K562 (cell line): ENCODE measurements at regions not wholly inside any gene's neighbourhood (a gene's known extent, or its start where the extent isn't known, plus 50 kb on each side); places are given as distances from the start of the nearest gene placed in this dataset.

ENCODE experiments used
- BCL6 ChIP-seq: fragments of 250-450 bp; sonication (Bioruptor Pico); IDR thresholded peaks from 2 replicates; pipeline ENCODE4 v1.4.0; 2020
- HES1 ChIP-seq: fragments of 450-650 bp; IDR thresholded peaks from 2 replicates; pipeline ENCODE4 v1.6.1; 2016; ENCODE audit warnings: low read depth, mild to moderate bottlenecking, moderate library complexity
- LEF1 ChIP-seq: fragments of 450-650 bp; IDR thresholded peaks from 2 replicates; pipeline ENCODE4 v1.6.1; 2016; ENCODE audit warnings: mild to moderate bottlenecking
- NR2C1 ChIP-seq, 2 experiments: fragments of 450-650 bp; IDR thresholded peaks; 2 replicates each; pipeline ENCODE4 v1.6.1; 2017; ENCODE audit warnings: mild to moderate bottlenecking in 2 of 2, antibody characterized with exemption in 1 of 2, inconsistent platforms in 1 of 2, missing compliant biosample characterization in 1 of 2, missing genetic modification characterization in 1 of 2
- POLR2B ChIP-seq: fragments of 450-650 bp; IDR thresholded peaks from 2 replicates; pipeline ENCODE4 v1.6.1; 2018; ENCODE audit warnings: low read depth; ENCODE audit not compliant: partially characterized antibody
- SMAD4 ChIP-seq: fragments of 250-450 bp; sonication (Bioruptor Pico); conservative IDR thresholded peaks from 2 replicates; pipeline ENCODE4 v1.8.0; 2021; ENCODE audit warnings: inconsistent platforms, mild to moderate bottlenecking, moderate library complexity
- SPI1 ChIP-seq: IDR thresholded peaks from 2 replicates; pipeline ENCODE4 v1.6.1; 2011; ENCODE audit warnings: low read depth, low read length, control low read depth, borderline replicate concordance
- XRCC4 ChIP-seq: IDR thresholded peaks from one replicate; pipeline ENCODE4 v1.6.1; 2011; ENCODE audit not compliant: insufficient read depth, insufficient read length; ENCODE audit errors: extremely low read depth
- ZNF143 ChIP-seq: sonication (generic); formaldehyde crosslinking; IDR thresholded peaks from 2 replicates; pipeline ENCODE4 v1.9.0; 2022; ENCODE audit warnings: mild to moderate bottlenecking, missing genetic modification reagents
- TF ChIP-seq, protein P1 (sequence below), 3 experiments: fragments of 200-800 bp in 1 of 3; sonication (Bioruptor generic) in 1 of 3; sonication (generic) in 1 of 3; formaldehyde crosslinking in 1 of 3; IDR thresholded peaks; 2 replicates each; pipeline versions ENCODE4 v1.6.1 to v1.8.0; 2016 to 2022; ENCODE audit warnings: mild to moderate bottlenecking in 2 of 3, missing compliant biosample characterization in 2 of 3, missing genetic modification characterization in 2 of 3, missing genetic modification reagents in 1 of 3
- TF ChIP-seq, protein P2 (sequence below), 2 experiments: fragments of 450-650 bp in 1 of 2; sonication (generic) in 1 of 2; formaldehyde crosslinking in 1 of 2; IDR thresholded peaks in 1 of 2; conservative IDR thresholded peaks in 1 of 2; 2 replicates each; pipeline versions ENCODE4 v1.6.1 to v1.8.1; 2016 to 2023; ENCODE audit warnings: mild to moderate bottlenecking in 2 of 2, moderate library complexity in 2 of 2, inconsistent platforms in 1 of 2, missing genetic modification reagents in 1 of 2
- TF ChIP-seq, protein P3 (sequence below): fragments of 450-650 bp; formaldehyde crosslinking; IDR thresholded peaks from 2 replicates; pipeline ENCODE4 v1.4.0; 2020; ENCODE audit warnings: mild to moderate bottlenecking, mixed read lengths
- TF ChIP-seq, protein P4 (sequence below): fragments of 450-650 bp; IDR thresholded peaks from 2 replicates; pipeline ENCODE4 v1.6.1; 2016; ENCODE audit warnings: missing biosample characterization, missing genetic modification characterization
- TF ChIP-seq, protein P5 (sequence below): fragments of 150-350 bp; IDR thresholded peaks from 2 replicates; pipeline ENCODE4 v1.6.1; 2014; ENCODE audit warnings: low read depth, mild to moderate bottlenecking, low read length, borderline replicate concordance
- TF ChIP-seq, protein P6 (sequence below): IDR thresholded peaks from 2 replicates; pipeline ENCODE4 v1.6.1; 2011; ENCODE audit warnings: borderline replicate concordance, low read depth, mild to moderate bottlenecking, moderate library complexity, low read length; ENCODE audit not compliant: insufficient read depth, poor library complexity, severe bottlenecking

DNA sequence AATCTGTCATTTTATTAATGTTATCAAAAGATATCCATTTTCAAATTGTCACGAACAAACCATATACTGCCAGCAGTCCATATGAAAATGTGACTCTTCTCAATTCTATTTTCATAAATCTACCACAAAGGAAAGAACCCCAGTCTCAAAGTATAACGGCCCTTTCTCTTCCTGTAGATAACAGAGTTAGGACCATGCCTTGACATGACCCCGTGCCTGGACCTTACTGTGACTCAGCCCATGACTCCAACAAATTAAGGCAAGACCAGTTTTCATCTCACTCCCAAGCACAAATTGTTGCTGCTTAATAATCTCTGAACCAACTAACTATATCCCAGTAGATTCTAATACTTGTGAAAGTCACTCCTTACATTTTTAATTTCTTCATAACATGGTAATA lies 124.4 kb upstream of the NFIA start (continued):
- TF ChIP-seq, protein P1, sequence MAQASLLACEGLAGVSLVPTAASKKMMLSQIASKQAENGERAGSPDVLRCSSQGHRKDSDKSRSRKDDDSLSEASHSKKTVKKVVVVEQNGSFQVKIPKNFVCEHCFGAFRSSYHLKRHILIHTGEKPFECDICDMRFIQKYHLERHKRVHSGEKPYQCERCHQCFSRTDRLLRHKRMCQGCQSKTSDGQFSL (CRISPR knock-in tag; IDR thresholded peaks at IDR 0.05): no peak
- TF ChIP-seq, protein P1 (tag; IDR thresholded peaks at IDR 0.05): no peak
- TF ChIP-seq NR2C1 (IDR thresholded peaks at IDR 0.05): peak; percentile 41; the same call in 1 of the 2 replicates
- TF ChIP-seq NR2C1 (tag; IDR thresholded peaks at IDR 0.05): peak; percentile 65; the same call in 1 of the 2 replicates
- TF ChIP-seq ZNF143: no peak
- peak; percentile 49; the same call in 1 of the 2 replicates for TF ChIP-seq LEF1
- TF ChIP-seq POLR2B: no peak
- TF ChIP-seq, protein P2, sequence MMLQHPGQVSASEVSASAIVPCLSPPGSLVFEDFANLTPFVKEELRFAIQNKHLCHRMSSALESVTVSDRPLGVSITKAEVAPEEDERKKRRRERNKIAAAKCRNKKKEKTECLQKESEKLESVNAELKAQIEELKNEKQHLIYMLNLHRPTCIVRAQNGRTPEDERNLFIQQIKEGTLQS (IDR thresholded peaks at IDR 0.05): peak; percentile 63; the same call in 1 of the 2 replicates
- TF ChIP-seq, protein P2 (CRISPR knock-in tag; conservative IDR thresholded peaks at IDR 0.05): no peak
- TF ChIP-seq, protein P3, sequence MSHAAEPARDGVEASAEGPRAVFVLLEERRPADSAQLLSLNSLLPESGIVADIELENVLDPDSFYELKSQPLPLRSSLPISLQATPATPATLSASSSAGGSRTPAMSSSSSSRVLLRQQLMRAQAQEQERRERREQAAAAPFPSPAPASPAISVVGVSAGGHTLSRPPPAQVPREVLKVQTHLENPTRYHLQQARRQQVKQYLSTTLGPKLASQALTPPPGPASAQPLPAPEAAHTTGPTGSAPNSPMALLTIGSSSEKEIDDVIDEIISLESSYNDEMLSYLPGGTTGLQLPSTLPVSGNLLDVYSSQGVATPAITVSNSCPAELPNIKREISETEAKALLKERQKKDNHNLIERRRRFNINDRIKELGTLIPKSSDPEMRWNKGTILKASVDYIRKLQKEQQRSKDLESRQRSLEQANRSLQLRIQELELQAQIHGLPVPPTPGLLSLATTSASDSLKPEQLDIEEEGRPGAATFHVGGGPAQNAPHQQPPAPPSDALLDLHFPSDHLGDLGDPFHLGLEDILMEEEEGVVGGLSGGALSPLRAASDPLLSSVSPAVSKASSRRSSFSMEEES: no peak
- TF ChIP-seq, protein P4, sequence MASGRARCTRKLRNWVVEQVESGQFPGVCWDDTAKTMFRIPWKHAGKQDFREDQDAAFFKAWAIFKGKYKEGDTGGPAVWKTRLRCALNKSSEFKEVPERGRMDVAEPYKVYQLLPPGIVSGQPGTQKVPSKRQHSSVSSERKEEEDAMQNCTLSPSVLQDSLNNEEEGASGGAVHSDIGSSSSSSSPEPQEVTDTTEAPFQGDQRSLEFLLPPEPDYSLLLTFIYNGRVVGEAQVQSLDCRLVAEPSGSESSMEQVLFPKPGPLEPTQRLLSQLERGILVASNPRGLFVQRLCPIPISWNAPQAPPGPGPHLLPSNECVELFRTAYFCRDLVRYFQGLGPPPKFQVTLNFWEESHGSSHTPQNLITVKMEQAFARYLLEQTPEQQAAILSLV (tag): no peak
- TF ChIP-seq, protein P5, sequence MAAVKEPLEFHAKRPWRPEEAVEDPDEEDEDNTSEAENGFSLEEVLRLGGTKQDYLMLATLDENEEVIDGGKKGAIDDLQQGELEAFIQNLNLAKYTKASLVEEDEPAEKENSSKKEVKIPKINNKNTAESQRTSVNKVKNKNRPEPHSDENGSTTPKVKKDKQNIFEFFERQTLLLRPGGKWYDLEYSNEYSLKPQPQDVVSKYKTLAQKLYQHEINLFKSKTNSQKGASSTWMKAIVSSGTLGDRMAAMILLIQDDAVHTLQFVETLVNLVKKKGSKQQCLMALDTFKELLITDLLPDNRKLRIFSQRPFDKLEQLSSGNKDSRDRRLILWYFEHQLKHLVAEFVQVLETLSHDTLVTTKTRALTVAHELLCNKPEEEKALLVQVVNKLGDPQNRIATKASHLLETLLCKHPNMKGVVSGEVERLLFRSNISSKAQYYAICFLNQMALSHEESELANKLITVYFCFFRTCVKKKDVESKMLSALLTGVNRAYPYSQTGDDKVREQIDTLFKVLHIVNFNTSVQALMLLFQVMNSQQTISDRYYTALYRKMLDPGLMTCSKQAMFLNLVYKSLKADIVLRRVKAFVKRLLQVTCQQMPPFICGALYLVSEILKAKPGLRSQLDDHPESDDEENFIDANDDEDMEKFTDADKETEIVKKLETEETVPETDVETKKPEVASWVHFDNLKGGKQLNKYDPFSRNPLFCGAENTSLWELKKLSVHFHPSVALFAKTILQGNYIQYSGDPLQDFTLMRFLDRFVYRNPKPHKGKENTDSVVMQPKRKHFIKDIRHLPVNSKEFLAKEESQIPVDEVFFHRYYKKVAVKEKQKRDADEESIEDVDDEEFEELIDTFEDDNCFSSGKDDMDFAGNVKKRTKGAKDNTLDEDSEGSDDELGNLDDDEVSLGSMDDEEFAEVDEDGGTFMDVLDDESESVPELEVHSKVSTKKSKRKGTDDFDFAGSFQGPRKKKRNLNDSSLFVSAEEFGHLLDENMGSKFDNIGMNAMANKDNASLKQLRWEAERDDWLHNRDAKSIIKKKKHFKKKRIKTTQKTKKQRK: no peak
- no peak for TF ChIP-seq SPI1
- no peak for TF ChIP-seq BCL6 (CRISPR knock-in tag)
- TF ChIP-seq XRCC4: no peak
- no peak for TF ChIP-seq HES1
- TF ChIP-seq, protein P6, sequence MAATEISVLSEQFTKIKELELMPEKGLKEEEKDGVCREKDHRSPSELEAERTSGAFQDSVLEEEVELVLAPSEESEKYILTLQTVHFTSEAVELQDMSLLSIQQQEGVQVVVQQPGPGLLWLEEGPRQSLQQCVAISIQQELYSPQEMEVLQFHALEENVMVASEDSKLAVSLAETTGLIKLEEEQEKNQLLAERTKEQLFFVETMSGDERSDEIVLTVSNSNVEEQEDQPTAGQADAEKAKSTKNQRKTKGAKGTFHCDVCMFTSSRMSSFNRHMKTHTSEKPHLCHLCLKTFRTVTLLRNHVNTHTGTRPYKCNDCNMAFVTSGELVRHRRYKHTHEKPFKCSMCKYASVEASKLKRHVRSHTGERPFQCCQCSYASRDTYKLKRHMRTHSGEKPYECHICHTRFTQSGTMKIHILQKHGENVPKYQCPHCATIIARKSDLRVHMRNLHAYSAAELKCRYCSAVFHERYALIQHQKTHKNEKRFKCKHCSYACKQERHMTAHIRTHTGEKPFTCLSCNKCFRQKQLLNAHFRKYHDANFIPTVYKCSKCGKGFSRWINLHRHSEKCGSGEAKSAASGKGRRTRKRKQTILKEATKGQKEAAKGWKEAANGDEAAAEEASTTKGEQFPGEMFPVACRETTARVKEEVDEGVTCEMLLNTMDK: no peak
- TF ChIP-seq SMAD4 (CRISPR knock-in tag): peak; percentile 62; the same call in 1 of the 2 replicates
